Common myeloid progenitor, CD34-positive (primary cell): ENCODE measurements at regions not wholly inside any gene's neighbourhood (a gene's known extent, or its start where the extent isn't known, plus 50 kb on each side); places are given as distances from the start of the nearest gene placed in this dataset.
"Not testable (repeated sequence)": the region's sequence is repeated elsewhere in the genome, so short reads cannot be mapped to it uniquely, and the experiment has no call there.

Experiments
- CTCF ChIA-PET: fragments of 350-600 bp; sonication (Branson Sonifier 250); formaldehyde crosslinking; loops from one replicate; lab custom pipeline; 2021; ENCODE audit warnings: antibody characterized with exemption; lab: Charles Lee
- POLR2A ChIA-PET: fragments of 350-600 bp; sonication (Branson Sonifier 250); formaldehyde crosslinking; loops from one replicate; lab custom pipeline; 2021; ENCODE audit warnings: antibody characterized with exemption; lab: Charles Lee
- DNase-seq, 3 donors: peaks; one replicate each; pipeline versions ENCODE4 v3.0.0 to v3.0.0-alpha.2; 2013
- H3K27ac ChIP-seq, 2 experiments: 1 replicate in 1 of 2; 2 replicates in 1 of 2; pipeline ENCODE4 v1.7.0; 2013; ENCODE audit warnings: inconsistent platforms in 2 of 2, low read length in 2 of 2, mild to moderate bottlenecking in 2 of 2, low read depth in 1 of 2, moderate library complexity in 1 of 2; ENCODE audit not compliant: severe bottlenecking in 2 of 2, insufficient read depth in 1 of 2, poor library complexity in 1 of 2
- H3K27me3 ChIP-seq, 5 experiments: replicated peaks in 2 of 5; 1 replicate in 3 of 5; 2 replicates in 2 of 5; pipeline versions ENCODE4 v1.6.1 to v1.7.0; 2013; ENCODE audit warnings: low read length in 4 of 5, mild to moderate bottlenecking in 2 of 5, moderate library complexity in 2 of 5, inconsistent platforms in 1 of 5; ENCODE audit not compliant: insufficient read depth in 5 of 5, control insufficient read depth in 4 of 5
- H3K36me3 ChIP-seq, 4 experiments: 1 replicate in 2 of 4; 2 replicates in 2 of 4; pipeline versions ENCODE4 v1.6.1 to v1.7.0; 2013; ENCODE audit warnings: low read length in 3 of 4, control low read depth in 1 of 4, mild to moderate bottlenecking in 1 of 4; ENCODE audit not compliant: control insufficient read depth in 4 of 4, insufficient read depth in 4 of 4
- H3K4me1 ChIP-seq, 4 experiments: 1 replicate in 3 of 4; 2 replicates in 1 of 4; pipeline versions ENCODE4 v1.6.1 to v1.7.1; 2013; ENCODE audit warnings: low read length in 3 of 4, mild to moderate bottlenecking in 3 of 4, control low read depth in 1 of 4, inconsistent platforms in 1 of 4, moderate library complexity in 1 of 4; ENCODE audit not compliant: control insufficient read depth in 4 of 4, insufficient read depth in 4 of 4; ENCODE audit errors: control extremely low read depth in 1 of 4
- H3K4me3 ChIP-seq, 7 experiments: 1 replicate in 4 of 7; 2 replicates in 3 of 7; pipeline versions ENCODE4 v1.5.1 to v1.7.0; 2013; ENCODE audit warnings: mild to moderate bottlenecking in 7 of 7, low read length in 6 of 7, moderate library complexity in 6 of 7, inconsistent platforms in 2 of 7, low read depth in 2 of 7, control low read depth in 1 of 7; ENCODE audit not compliant: insufficient read depth in 4 of 7, control insufficient read depth in 1 of 7; ENCODE audit errors: extremely low read depth in 1 of 7
- H3K9me3 ChIP-seq, 5 experiments: 1 replicate in 4 of 5; 2 replicates in 1 of 5; pipeline versions ENCODE4 v1.6.1 to v1.7.1; 2013; ENCODE audit warnings: low read length in 4 of 5, mild to moderate bottlenecking in 2 of 5, inconsistent platforms in 1 of 5, low read depth in 1 of 5, moderate library complexity in 1 of 5; ENCODE audit not compliant: control insufficient read depth in 4 of 5, insufficient read depth in 2 of 5; ENCODE audit errors: control extremely low read depth in 1 of 5
- WGBS: methylation state at CpG from one replicate; pipeline ENCODE4 v1.1.5; 2013; ENCODE audit not compliant: insufficient coverage; 5-methylcytosine and 5-hydroxymethylcytosine counted together

GRCh38 chr1:95770581-95770980, 536.6 kb downstream of the RWDD3 start:
- Histone ChIP-seq H3K36me3 (no peaks in the 10 kb centered on the region), H3K4me1 (peaks cover 0 to 8% (median 4%) of the 10 kb centered on the region in 4 experiments), H3K27me3 (no peaks in the 10 kb centered on the region), H3K27ac (no peak overlapping the region), H3K9me3 (no peaks in the 10 kb centered on the region), H3K4me3 (no peak overlapping the region)
- POLR2A ChIA-PET, result interaction anchor here (0.6 kb wide), 1 partner anchor 10 kb away, joined by 3 read pairs; no protein-coding TSS in a partner anchor
- CTCF ChIA-PET, result interaction anchor here (1.2 kb wide), 1 partner anchor 10 kb away, joined by 5 read pairs; no protein-coding TSS in a partner anchor
- DNase-seq, result peak; percentile 66 to 90 (median 78)
- 0% methylated on average over 1 of the region's 2 CpGs for WGBS

- DNase-seq, result no peak
- Histone ChIP-seq H3K4me3 (no peak overlapping the region), H3K27me3 (no peaks in the 10 kb centered on the region), H3K36me3 (no peaks in the 10 kb centered on the region), H3K4me1 (no peaks in the 10 kb centered on the region), H3K9me3 (no peaks in the 10 kb centered on the region), H3K27ac (no peak overlapping the region)
- WGBS, result 100% methylated on average over 1 of the region's 2 CpGs
- CTCF ChIA-PET, result interaction anchor here (0.6 kb wide), 2 partner anchors 12 to 326 kb away, joined by 3 to 4 read pairs; no protein-coding TSS in a partner anchor
- POLR2A ChIA-PET, result no interaction called here
Observed at GRCh38 chr1:95778217-95778616, 544.2 kb downstream of the RWDD3 start.

- ChIA-PET POLR2A (no interaction called here), CTCF (interaction anchor here (1.6 kb wide), 1 partner anchor 10 kb away, joined by 5 read pairs; no protein-coding TSS in a partner anchor)
- Histone ChIP-seq H3K36me3 (no peaks in the 10 kb centered on the region), H3K9me3 (no peaks in the 10 kb centered on the region), H3K4me3 (no peak overlapping the region), H3K27me3 (no peaks in the 10 kb centered on the region), H3K4me1 (no peaks in the 10 kb centered on the region), H3K27ac (no peak overlapping the region)
- WGBS, result 100% methylated on average over 1 of the region's 3 CpGs
- no peak for DNase-seq
Observed at GRCh38 chr1:95780836-95781235, 546.8 kb downstream of the RWDD3 start.

GRCh38 chr1:95790136-95790535, 556.1 kb downstream of the RWDD3 start:
- H3K4me3 ChIP-seq, result no peak overlapping the region
- H3K27ac ChIP-seq, result no peak overlapping the region
- ChIA-PET POLR2A (no interaction called here), CTCF (no interaction called here)
- H3K4me1 ChIP-seq, result no peaks in the 10 kb centered on the region
- no peaks in the 10 kb centered on the region for H3K27me3 ChIP-seq
- no peak for DNase-seq
- 80% methylated on average over 1 of the region's 3 CpGs for WGBS
- H3K9me3 ChIP-seq, result no peaks in the 10 kb centered on the region
- H3K36me3 ChIP-seq, result no peaks in the 10 kb centered on the region

- no peak overlapping the region for H3K27ac ChIP-seq
- peaks cover 0 to 3% (median 0%) of the 10 kb centered on the region in 5 experiments for H3K9me3 ChIP-seq
- ChIA-PET POLR2A (no interaction called here), CTCF (no interaction called here)
- H3K4me1 ChIP-seq, result no peaks in the 10 kb centered on the region
- no peaks in the 10 kb centered on the region for H3K27me3 ChIP-seq
- no peak overlapping the region for H3K4me3 ChIP-seq
- DNase-seq, result no peak
- H3K36me3 ChIP-seq, result no peaks in the 10 kb centered on the region
- WGBS, result 91% methylated on average over 4 of the region's 5 CpGs
Observed at GRCh38 chr1:95793893-95794292, 559.9 kb downstream of the RWDD3 start.

- H3K36me3 ChIP-seq, POLR2A ChIA-PET, H3K27me3 ChIP-seq, H3K9me3 ChIP-seq, DNase-seq, H3K4me1 ChIP-seq, H3K4me3 ChIP-seq, H3K27ac ChIP-seq, CTCF ChIA-PET: not testable (repeated sequence)
- 92% methylated on average over 2 of the region's 2 CpGs for WGBS
Observed at GRCh38 chr1:95797761-95798160, 563.8 kb downstream of the RWDD3 start.

GRCh38 chr1:95806171-95806570, 572.2 kb downstream of the RWDD3 start:
- CTCF ChIA-PET, result no interaction called here
- H3K27me3 ChIP-seq, result no peaks in the 10 kb centered on the region
- H3K36me3 ChIP-seq, result no peaks in the 10 kb centered on the region
- H3K4me1 ChIP-seq, result no peaks in the 10 kb centered on the region
- no peak for DNase-seq
- H3K27ac ChIP-seq, result no peak overlapping the region
- POLR2A ChIA-PET, result no interaction called here
- H3K9me3 ChIP-seq, result no peaks in the 10 kb centered on the region
- no peak overlapping the region for H3K4me3 ChIP-seq
